ENCODE measurements at regions not wholly inside any gene's neighbourhood (a gene's known extent, or its start where the extent isn't known, plus 50 kb on each side); places are given as distances from the start of the nearest gene placed in this dataset.
"Not testable (repeated sequence)": the region's sequence is repeated elsewhere in the genome, so short reads cannot be mapped to it uniquely, and the experiment has no call there.

- not testable (repeated sequence) for DNase-seq (ENCODE audit: low spot score)
Measured at GRCh38 chr16:51977506-51977905, 569.4 kb downstream of the TOX3 start.

DNA sequence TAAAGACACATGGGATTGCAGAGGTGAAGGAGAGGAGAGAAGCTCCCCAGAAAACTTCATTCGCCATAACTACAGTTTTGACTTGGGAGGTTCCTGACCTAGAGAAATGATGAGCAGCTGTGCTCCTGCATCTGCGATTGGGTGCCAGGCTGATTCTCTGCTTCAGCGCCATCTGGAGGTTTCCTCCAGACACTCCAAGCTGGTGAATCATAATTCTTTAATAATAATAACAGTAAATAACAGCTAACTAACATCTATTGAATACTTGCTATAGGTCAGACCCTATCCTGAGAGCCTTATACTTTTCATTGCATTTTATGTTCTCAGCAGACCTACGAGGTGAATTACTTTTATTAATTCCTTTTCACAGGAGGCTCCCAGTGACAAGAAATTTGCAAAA, 575.8 kb downstream of the TOX3 start:
- DNase-seq (ENCODE audit: low spot score) = peak; percentile 11

DNA sequence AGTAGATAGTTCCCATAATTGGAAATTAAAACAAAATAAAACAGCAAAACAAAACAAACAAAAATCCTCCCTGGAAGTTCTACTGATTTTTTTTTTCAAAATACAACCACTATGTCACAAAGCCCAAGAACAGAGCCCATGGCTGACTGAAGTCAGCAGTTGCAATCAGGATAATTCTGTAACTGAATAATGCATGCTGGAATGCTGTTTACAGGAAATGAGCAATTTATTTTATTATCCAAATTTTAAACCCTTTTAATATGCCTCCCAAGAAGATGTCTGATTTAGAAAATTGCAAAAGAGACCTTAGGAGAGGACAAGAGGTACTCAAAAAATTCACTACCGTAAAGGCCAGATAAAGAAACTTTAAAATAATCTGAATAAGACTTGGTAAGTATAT, 578.2 kb downstream of the TOX3 start:
- no peak for DNase-seq (ENCODE audit: low spot score)

DNA sequence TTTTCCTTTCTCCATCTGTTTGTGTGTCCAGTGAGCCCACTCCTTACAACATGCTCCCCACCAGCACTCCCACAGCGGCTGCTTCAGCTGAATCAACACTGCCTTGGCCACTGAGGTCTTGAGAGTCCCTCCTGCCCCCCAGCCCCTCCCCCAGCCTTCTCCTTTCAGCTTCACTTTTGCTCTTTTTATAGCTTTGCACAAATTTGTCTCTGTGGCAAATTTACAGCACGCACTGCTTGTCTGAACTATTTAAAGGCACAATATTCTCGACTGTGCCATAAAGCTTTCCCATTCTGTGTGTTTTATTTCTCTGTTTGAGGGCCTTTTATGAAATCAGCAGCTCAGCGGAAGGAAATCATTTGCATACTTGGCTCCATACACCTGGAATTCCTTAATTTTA, 579.3 kb downstream of the TOX3 start:
- DNase-seq (ENCODE audit: low spot score) = no peak

DNA sequence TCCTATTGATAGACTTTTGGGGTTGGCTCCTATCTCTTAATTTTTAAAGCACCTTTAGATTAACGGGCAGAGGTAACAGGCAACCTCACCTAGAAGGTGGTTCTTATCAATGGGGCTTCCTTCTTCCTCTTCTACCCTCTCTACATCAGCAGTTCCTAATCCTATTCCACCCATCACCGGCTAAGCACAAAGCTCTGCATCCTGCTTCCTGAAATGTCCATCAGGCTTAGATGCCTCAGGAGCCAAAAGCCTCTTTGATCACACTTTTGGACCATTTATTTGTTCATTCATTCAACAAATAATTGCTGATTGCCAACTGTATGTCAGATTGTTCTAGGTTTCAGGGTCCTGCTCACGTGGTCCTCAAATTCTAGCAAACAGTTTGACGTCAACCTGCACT, 586.0 kb downstream of the TOX3 start:
- DNase-seq (ENCODE audit: low spot score) = no peak

GRCh38 chr16:51953286-51953985, 593.5 kb downstream of the TOX3 start:
- no peak for DNase-seq (ENCODE audit: low spot score)

DNA sequence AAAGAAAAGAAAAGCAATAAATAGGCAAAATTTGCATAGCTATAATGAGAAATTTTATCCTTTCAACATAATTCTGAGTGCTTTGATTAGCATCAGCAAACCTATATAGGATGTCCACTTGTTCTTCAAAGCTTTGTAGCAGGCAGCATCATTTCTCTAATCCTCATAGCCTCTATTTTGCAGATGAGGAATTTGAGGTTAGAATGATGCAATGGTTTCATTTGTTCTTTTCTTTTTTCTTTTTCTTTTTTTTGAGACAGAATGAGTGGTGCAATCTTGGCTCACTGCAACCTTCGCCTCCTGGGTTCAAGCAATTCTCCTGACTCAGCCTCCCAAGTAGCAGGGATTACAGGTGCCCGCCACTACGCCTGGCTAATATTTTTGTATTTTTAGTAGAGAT, 594.4 kb downstream of the TOX3 start:
- no peak for DNase-seq (ENCODE audit: low spot score)

GRCh38 chr16:51951668-51952298, 595.2 kb downstream of the TOX3 start:
- no peak for DNase-seq (ENCODE audit: low spot score)

DNA sequence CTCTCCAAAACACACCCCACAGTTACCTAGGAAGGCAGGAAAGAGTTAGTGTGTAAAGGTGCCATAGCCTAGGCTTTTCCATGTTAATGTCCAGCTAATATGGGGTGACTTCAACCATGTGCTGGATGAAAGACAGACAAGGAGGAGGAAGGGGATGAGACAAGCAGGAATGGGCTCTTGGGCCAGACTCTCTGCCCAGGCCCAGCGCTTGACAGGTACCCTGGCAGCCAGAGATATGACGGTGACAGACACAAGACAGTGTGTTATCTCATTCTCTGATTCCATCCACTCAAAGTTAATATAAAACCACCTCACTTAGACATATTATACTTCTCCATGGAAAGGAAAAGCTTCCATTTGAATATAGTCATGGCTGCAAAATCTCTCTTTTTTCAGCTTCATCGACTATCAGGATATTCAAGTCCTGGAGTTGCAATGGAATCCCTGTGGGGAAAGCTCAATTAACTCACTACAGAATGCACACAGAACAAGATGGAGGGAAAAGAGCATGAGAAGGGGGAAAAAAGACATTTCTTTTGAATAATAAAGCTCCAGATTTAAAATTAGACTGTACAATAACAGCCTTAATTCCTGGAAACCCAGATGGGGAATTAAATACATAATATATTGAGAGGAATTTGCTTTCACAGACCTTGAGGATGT, 596.7 kb downstream of the TOX3 start:
- DNase-seq (ENCODE audit: low spot score) = no peak

DNA sequence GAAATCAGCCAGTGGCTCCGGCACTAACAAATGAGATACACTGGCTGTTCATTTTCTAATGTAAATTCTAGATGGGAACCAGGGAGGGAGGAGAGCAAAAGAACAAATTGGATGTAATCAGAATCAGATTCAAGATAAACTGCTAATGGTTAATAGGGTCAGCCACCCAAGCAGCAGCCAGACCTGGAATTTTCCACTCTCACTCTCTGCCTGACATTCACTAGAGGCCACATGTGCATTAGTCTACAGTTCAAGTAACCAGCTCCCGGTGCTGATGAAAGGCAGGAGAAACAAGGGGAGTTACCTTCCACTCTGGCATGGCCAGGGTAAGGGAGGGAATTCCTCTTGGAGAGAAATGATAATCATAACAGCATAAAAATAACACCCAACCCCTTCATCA, 597.7 kb downstream of the TOX3 start:
- no peak for DNase-seq (ENCODE audit: low spot score)

DNA sequence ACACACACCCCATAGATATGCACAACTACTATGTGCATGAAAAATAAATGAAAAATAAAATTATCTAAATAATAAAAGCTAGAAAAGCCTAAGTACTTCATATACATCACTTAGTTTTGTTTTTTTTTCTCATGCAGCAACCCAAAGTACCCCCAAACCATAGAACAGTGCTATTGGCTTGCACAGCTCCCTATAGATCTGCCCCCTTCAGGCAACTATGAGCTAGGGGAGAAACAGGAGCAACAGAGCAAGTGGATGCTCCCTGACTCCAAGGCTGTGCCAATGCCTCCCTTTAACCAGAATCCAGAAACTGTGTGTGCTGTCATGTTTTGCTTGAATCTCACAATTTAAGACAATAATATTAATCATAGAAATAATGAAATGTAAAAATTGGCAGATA, 605.5 kb downstream of the TOX3 start:
- DNase-seq (ENCODE audit: low spot score) = no peak

- no peak for DNase-seq (ENCODE audit: low spot score)
Measured at GRCh38 chr16:51940183-51940582, 606.8 kb downstream of the TOX3 start.

GRCh38 chr16:51939378-51939871, 607.5 kb downstream of the TOX3 start:
- no peak for DNase-seq (ENCODE audit: low spot score)

- DNase-seq (ENCODE audit: low spot score) = no peak
Measured at GRCh38 chr16:51938861-51939260, 608.1 kb downstream of the TOX3 start.

GRCh38 chr16:51937771-51938170, 609.2 kb downstream of the TOX3 start:
- DNase-seq (ENCODE audit: low spot score) = no peak

GRCh38 chr16:51936846-51937245, 610.1 kb downstream of the TOX3 start:
- DNase-seq (ENCODE audit: low spot score) = no peak

DNA sequence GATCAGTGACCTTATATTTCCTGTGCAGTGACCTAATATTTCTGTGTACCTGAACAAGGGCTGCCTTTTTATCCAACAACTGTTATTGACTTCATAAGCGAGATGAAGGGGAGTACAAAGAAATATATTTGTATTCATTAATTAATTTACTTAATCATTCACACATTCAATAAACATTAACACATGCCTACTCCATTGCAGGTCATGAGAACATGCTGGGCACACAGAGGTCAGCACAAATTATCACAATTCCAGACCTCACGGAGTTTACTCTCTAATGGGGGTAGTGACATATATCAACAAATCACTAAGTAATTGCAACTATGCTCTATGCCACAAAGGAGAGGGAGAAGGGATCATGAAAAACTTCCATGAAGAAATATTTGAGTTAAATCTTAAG, 614.6 kb downstream of the TOX3 start:
- DNase-seq (ENCODE audit: low spot score) = no peak

DNA sequence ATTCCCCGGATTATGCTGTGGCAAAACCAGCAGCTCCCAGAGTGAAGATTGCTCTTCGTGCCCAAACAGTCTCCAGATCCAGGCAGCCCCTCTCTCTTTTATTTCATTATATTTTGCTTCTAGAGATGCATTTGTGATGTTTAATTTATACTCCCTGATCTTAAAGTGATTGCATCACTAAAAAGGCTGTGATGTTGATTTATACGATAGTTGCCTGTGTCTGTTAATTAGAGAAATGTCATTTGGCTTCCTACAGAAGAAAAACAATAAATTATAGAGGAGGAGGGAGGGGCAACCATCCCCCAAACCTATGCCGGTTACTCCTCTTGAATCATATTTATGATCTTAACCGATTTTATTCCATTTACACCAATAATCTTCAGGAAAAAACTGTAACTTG, 615.3 kb downstream of the TOX3 start:
- DNase-seq (ENCODE audit: low spot score) = no peak

DNA sequence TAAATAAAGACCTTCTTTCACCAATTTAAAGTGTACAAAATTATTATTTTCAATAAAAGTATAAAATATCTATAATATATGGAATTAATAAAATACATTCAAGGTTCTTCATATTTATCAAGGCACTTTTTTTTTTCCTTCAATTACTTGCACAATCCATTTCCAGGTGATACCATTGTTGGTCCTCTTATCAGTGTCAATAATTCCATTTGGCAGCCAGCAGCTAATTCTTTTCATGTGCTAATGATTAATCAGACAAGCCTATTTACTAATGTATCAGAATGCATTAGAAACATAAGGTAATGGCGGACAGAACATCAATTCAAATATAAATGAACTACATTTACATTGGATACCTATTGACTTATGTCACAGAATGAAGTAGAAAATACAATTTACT, 622.2 kb downstream of the TOX3 start:
- DNase-seq (ENCODE audit: low spot score) = no peak

DNA sequence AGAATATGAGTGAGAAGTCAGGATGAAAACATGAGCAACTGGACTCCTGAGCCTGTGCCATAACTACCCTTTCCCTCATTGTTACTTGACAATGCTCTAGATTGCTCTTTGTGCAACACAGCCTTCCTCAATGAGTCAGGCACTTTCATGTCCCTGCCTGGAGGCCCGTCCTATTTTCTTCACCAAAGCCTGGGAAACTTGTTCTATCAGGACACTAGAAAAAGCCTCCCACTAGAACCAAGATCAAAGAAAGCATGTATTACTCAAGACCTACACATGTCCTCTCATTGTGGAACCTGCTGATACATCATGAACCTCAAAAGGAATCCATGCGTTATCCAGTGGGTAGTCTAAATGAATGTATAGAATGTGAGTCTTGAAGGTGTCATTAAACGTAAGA, 624.5 kb downstream of the TOX3 start:
- DNase-seq (ENCODE audit: low spot score) = no peak

DNA sequence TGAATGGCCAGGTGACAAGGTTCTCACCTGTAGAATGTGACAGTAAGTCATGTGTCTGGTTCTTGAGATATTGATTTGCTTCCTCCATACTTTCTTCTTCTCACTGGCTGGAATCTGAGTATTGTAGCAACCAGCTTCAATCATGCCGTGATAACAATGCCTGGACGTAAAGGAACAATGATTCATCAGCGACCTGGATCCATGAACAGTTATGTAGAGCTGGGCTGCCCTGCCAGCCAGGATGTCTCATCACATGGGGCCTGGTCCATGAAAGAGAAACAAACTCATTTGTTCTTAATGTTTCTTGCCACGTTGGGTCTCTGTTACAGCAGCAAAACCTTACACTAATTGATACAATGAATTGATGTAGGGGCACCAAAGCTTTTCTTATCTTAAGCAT, 627.2 kb downstream of the TOX3 start:
- DNase-seq (ENCODE audit: low spot score) = no peak

- DNase-seq (ENCODE audit: low spot score) = no peak
Measured at GRCh38 chr16:51916814-51917213, 630.1 kb downstream of the TOX3 start.

- no peak for DNase-seq (ENCODE audit: low spot score)
Measured at GRCh38 chr16:51916231-51916630, 630.7 kb downstream of the TOX3 start.
